Loucy (cell line): ENCODE measurements at regions not wholly inside any gene's neighbourhood (a gene's known extent, or its start where the extent isn't known, plus 50 kb on each side); places are given as distances from the start of the nearest gene placed in this dataset.

Experiments used
- CTCF ChIP-seq: fragments of 200-600 bp; sonication (generic); conservative IDR thresholded peaks from 2 replicates; pipeline ENCODE4 v1.5.1; 2014; ENCODE audit warnings: mild to moderate bottlenecking, antibody characterized with exemption, low read length
- EZH2phosphoT487 ChIP-seq: fragments of 200-600 bp; IDR thresholded peaks from 2 replicates; pipeline ENCODE4 v1.6.1; 2018; ENCODE audit warnings: antibody characterized with exemption, mild to moderate bottlenecking, moderate library complexity, borderline replicate concordance

GRCh38 chr12:84247931-84248330 lies 664.7 kb downstream of the SLC6A15 start:
- TF ChIP-seq EZH2phosphoT487 (no peak), CTCF (no peak)
